ENCODE measurements at regions not wholly inside any gene's neighbourhood (a gene's known extent, or its start where the extent isn't known, plus 50 kb on each side); places are given as distances from the start of the nearest gene placed in this dataset.
"Not testable (repeated sequence)": the region's sequence is repeated elsewhere in the genome, so short reads cannot be mapped to it uniquely, and the experiment has no call there.

- peak; percentile 64 for DNase-seq
Measured at GRCh38 chr14:58907803-58908202, 270.0 kb downstream of the DACT1 start.

DNA sequence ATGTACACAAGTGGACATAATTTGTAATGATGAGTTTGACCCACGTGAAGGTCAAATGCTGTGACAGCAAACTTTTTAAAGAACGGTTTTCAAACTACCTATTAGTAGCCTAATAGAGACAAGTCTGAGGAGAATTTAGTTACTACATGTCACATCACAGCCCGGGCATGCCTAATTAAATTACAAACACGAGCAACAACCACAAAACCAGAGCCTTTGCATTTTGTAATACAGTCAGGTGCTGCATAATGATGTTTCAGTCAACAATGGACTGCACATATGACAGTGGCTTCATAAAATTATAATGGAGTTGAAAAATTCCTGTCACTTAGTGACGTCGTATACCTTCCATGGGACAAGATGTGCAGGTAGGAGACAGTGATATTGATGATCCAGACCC is 274.5 kb downstream of the DACT1 start:
- DNase-seq, result peak; percentile 32

GRCh38 chr14:58912799-58913432 is 275.2 kb downstream of the DACT1 start:
- no peak for DNase-seq

GRCh38 chr14:58914279-58914855 is 274.1 kb upstream of the DAAM1 start:
- no peak for DNase-seq

GRCh38 chr14:58915646-58916045 is 272.8 kb upstream of the DAAM1 start:
- DNase-seq, result no peak

DNA sequence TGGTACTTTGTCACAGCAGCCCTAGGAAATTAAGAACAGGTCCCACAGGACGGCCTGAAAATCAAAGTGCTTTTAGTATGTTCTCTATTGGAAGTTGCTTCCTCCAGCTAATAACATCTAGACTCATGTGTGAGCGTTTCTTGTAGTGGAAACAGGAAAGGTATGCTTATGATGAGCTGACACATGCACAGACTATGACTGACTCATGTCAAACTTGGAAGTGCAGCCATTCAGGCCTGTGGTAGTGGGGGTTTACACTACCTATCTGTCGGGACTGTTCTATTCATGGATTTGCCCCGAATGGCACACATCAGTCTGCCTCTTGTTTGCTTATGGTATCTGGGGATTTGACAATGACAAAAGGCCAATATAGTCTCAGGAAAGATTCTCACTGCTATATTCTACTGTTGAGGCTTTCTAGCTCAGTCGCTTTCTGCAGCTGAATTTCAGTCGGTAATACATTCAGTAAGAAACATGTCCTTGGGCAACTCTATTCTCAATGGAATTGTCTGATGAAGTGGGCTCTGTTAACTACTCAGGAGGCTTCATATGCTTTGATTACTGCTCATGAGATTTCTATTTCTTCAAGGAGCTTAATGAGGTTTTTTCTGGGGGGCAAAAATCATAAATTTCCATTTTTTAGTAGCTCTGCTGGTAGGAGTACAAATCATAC is 270.3 kb upstream of the DAAM1 start:
- DNase-seq, result peak; percentile 21

DNA sequence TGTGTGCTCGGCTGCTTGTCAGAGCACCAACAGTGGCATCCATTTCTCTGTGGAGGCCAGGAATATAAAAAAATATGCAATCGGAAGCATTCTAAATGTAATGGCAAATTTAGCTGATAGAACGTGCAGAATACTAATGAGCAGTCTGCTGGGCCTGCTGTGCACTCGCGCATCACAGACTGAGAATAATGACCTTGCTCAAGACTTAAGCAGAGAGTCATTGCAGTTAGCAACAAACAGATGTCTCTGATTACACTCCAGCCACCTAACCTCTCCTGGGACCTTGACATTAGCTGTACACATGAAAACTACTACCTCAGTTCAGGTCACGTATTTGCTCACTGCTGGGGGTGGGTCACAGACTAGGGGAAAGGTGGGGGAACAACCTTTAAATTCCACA is 269.2 kb upstream of the DAAM1 start:
- peak; percentile 99 for DNase-seq

DNA sequence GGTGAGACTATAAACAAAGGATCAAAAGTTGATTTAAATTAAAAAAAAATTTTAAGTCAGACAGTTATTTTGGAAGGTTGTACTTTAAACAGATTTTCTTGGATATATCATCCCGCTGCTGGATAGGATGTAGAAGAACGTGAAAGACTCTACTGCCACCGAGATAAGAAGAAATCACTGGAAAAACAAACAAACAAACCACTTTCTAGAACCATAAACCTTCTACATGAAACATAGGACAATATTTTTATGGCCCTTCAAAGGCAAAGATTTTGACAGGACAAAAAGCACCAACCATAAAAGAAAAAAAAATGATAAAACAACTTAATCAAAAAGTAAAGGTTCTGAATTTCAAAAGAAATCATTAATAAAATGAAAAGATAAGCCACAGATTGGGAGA is 268.2 kb upstream of the DAAM1 start:
- DNase-seq, result no peak

DNA sequence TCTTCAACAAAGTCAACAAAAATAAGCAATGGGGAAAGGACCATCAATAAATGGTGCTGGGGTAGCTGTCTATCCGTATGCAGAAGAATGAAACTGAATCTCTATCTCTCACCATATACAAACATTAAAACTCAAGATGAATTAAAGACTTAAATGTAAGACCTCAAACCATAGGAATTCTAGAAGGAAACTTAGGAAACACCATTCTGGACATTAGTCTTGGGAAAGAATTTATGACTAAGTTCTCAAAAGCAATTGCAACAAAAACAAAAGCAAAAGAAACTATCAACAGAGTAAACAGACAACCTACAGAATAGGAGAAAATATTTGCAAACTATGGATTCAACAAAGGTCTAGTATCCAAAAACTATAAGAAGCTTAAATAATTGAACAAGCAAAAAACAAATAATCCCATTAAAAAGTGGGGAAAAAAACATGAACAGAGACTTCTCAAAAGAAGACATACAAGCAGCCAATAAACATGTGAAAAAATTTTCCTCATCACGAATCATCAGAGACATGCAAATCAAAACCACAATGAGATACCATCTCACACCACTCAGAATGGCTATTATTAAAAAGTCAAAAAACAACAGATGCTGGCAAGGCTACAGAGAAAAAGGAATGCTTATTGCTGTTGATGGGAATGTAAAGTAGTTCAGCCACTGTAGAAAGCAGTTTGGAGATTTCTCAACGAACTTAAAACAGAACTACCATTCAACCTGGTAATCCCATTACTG is 266.1 kb upstream of the DAAM1 start:
- DNase-seq, result not testable (repeated sequence)

DNA sequence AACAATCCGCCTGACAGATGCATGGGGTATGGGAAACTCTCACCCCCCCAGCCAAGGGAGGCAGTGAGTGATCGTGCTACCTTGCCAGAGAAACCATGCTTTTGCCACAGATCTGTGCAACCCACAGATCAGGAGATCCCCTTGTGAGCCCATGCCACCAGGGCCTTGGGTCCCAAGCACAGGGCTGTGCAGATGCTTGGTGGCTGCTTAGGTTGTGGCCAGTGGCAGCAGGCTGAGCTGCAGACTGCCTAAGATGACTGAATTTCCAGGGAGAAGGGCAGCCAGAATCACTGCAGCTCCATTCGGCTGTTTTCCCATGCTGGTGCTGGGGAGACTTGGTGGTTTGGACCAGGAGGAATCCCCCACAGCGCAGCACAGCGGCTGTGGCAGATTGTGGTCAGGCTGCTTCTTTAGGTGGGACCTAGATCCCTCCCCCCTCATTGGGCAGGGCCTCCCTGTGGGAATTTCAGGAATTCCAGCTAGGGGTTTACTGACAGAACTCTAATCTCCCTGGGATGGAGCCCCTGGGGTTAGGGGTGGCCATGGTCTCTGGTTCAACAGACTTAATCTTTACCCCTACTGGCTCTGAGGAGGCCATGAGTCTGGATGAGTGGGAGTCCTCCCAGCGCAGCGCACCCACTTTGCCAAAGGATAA is 264.6 kb upstream of the DAAM1 start:
- no peak for DNase-seq

- DNase-seq, result no peak
Measured at GRCh38 chr14:58941629-58942028, 246.8 kb upstream of the DAAM1 start.

DNA sequence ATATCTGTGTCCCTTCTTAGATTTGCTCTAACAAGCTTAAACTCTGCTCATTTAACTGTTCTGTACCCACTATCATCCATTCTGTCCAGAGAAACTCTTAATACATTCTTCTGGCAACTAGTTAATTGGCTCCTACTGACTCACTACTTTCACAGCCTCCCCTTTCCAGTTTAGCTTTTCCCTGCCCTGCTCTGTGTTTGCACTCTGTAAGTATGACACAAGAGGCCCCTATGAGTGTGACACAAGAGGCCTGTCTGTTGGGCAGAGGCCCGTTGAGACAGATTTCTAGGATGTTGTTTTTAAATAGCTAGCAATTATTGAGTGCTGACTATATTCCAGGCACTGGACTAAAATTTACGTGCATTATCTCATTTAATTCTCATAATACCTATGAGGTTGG is 246.0 kb upstream of the DAAM1 start:
- no peak for DNase-seq

- peak; percentile 84 for DNase-seq
Measured at GRCh38 chr14:58944343-58944967, 244.0 kb upstream of the DAAM1 start.

- DNase-seq, result no peak
Measured at GRCh38 chr14:58944968-58945356, 243.5 kb upstream of the DAAM1 start.

GRCh38 chr14:58946431-58946830 is 242.0 kb upstream of the DAAM1 start:
- no peak for DNase-seq

DNA sequence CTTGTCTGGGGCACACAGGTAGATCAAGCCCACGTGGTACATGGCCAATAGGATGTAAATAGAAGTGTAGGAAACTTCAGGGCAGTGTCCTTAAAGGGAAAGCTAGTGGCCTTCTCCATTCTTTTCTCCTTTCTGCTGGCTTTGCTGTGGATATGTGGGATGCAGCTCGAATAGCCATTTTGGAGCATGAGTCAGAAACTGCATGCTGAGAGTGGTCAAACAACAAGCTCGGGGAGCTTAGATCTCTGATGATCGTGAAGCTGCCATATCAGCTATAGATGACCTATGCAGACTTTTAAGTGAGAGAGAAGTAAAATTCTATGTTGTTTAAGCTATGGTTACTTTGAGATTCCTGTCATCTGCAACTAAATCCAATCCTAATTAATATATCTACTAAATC is 241.3 kb upstream of the DAAM1 start:
- DNase-seq, result no peak

- no peak for DNase-seq
Measured at GRCh38 chr14:58947814-58948445, 240.5 kb upstream of the DAAM1 start.

GRCh38 chr14:58950555-58950954 is 237.9 kb upstream of the DAAM1 start:
- no peak for DNase-seq

DNA sequence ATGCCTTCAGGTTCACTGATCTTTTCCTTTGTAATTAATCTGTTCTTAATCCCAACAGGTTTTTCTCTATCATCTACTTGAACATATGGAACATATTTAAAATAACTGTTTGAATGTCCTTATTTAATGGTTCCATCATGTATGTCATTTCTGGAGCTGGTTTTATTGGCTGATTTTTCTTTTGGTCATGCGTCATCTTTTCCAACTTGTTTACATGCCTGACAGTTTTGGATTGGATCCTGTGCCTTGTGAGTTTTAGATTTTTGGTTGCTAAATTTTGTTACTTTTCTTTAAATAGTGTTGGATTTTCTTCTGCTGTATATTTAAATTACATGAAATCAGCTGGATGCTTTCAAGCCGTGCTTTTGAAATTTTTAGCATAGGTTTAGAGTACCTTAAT is 237.3 kb upstream of the DAAM1 start:
- no peak for DNase-seq

GRCh38 chr14:58954052-58954451 is 234.4 kb upstream of the DAAM1 start:
- DNase-seq, result no peak

GRCh38 chr14:58954901-58955861 is 233.3 kb upstream of the DAAM1 start:
- DNase-seq, result no peak

Measured in NCI-H2171 treated with DMSO at 0.1 percent for 48 hours (cell line).